Pancreas (tissue), 10 donors: ENCODE measurements at regions not wholly inside any gene's neighbourhood (a gene's known extent, or its start where the extent isn't known, plus 50 kb on each side); places are given as distances from the start of the nearest gene placed in this dataset.

ENCODE experiments used
- ATAC-seq, 4 donors: fragments of 200-7000 bp; cut with Tn5 transposase; one replicate each; pipeline versions ENCODE4 v1.8.0 to v1.9.1; 2020; ENCODE audit warnings: mild to moderate bottlenecking in 4 of 4, moderate library complexity in 4 of 4
- DNase-seq, 6 donors: peaks; one replicate each; pipeline ENCODE4 v3.0.0-alpha.2; 2020
- FAIRE-seq: peaks from 2 replicates; lab custom pipeline; 2012; peaks lifted over from hg19 to GRCh38; lab: Jason Lieb, UNC
- H3K27ac ChIP-seq, 4 donors: fragments of 200-600 bp; sonication (generic); 1 replicate in 3 of 4; 2 replicates in 1 of 4; pipeline versions ENCODE4 v1.5.0 to v1.8.0; 2020
- H3K27me3 ChIP-seq, 4 donors: fragments of 200-600 bp; one replicate each; pipeline ENCODE4 v1.8.0; 2021
- H3K36me3 ChIP-seq, 3 donors: fragments of 200-600 bp; sonication (generic) in 1 of 3; one replicate each; pipeline versions ENCODE4 v1.5.0 to v1.8.0; 2020 to 2021
- H3K4me1 ChIP-seq, 3 donors: fragments of 200-600 bp; one replicate each; pipeline ENCODE4 v1.8.0; 2021
- H3K4me3 ChIP-seq, 4 donors: fragments of 200-600 bp; sonication (generic) in 2 of 4; one replicate each; pipeline versions ENCODE4 v1.5.0 to v1.8.0; 2020 to 2021
- H3K9me3 ChIP-seq, 4 donors: fragments of 200-600 bp; one replicate each; pipeline ENCODE4 v1.8.0; 2021
- WGBS, 2 donors: extraction: QIAGEN DNeasy Blood & Tissue Kit; methylation state at CpG; one replicate each; pipeline ENCODE4 v1.1.7; 2013; 5-methylcytosine and 5-hydroxymethylcytosine counted together
- intact Hi-C, 3 donors: fragments of 100-400 bp; cut with DNase I; formaldehyde crosslinking; loops; one replicate each; pipeline versions ENCODE4 v1.11.1 to v1.14.2; 2022
- TF ChIP-seq, protein P1 (sequence below), 4 donors: fragments of 200-600 bp; sonication (generic) in 3 of 4; IDR thresholded peaks; one replicate each; pipeline versions ENCODE4 v1.5.0 to v1.8.0; 2021; ENCODE audit warnings: antibody characterized with exemption in 4 of 4
- donor health status: healthy with polysubstance abuse.
- donor health status: DM: no; HTN: no; CAD: no; lungs with moderate emphysema.
- donor health status: DM: no; HTN: no; CAD: no.
- donor health status: control.
- donor health status: control.
- donor health status: Bipolar disorder and iron deficiency.
- donor health status: DM: yes; HTN: yes; CAD: no.
- donor health status: DM: no; HTN: no; CAD: no.
- donor health status: DM: no; HTN: no; CAD: no.
- donor health status: DM: yes; HTN: yes; CAD: no.

DNA sequence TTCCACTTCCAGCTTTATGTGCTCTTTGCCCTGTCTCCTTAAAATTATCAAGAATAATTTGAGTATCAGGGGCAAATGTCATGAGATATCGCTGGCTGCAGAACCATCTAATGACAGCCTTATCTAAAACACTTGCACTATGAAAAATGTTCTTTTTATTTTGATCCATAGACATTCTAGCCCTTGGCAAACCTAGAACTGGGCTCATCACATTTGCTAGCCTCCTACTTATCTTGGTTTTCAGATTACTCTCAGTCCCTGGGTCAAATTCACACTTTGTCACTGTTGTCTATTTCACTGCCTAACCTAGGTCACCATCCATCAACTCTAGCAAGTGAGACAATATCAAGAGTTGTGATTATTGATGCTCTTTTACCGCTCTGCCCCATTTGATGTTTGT, 59.9 kb upstream of the IPO9 start:
- Histone ChIP-seq H3K9me3 (no peaks in the 10 kb centered on the region), H3K4me3 (no peak overlapping the region), H3K36me3 (no peaks in the 10 kb centered on the region), H3K4me1 (peaks cover 0 to 5% (median 0%) of the 10 kb centered on the region in 3 donors), H3K27ac (no peak overlapping the region), H3K27me3 (no peaks in the 10 kb centered on the region)
- DNase-seq (no peak), FAIRE-seq (no peak), ATAC-seq (no peak)
- intact Hi-C loops, result no loop called here
- 59 to 66% methylated on average over 2 of the region's 2 CpGs for WGBS, 2 donors
- TF ChIP-seq, protein P1, sequence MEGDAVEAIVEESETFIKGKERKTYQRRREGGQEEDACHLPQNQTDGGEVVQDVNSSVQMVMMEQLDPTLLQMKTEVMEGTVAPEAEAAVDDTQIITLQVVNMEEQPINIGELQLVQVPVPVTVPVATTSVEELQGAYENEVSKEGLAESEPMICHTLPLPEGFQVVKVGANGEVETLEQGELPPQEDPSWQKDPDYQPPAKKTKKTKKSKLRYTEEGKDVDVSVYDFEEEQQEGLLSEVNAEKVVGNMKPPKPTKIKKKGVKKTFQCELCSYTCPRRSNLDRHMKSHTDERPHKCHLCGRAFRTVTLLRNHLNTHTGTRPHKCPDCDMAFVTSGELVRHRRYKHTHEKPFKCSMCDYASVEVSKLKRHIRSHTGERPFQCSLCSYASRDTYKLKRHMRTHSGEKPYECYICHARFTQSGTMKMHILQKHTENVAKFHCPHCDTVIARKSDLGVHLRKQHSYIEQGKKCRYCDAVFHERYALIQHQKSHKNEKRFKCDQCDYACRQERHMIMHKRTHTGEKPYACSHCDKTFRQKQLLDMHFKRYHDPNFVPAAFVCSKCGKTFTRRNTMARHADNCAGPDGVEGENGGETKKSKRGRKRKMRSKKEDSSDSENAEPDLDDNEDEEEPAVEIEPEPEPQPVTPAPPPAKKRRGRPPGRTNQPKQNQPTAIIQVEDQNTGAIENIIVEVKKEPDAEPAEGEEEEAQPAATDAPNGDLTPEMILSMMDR (IDR thresholded peaks at IDR 0.05), result no peak

DNA sequence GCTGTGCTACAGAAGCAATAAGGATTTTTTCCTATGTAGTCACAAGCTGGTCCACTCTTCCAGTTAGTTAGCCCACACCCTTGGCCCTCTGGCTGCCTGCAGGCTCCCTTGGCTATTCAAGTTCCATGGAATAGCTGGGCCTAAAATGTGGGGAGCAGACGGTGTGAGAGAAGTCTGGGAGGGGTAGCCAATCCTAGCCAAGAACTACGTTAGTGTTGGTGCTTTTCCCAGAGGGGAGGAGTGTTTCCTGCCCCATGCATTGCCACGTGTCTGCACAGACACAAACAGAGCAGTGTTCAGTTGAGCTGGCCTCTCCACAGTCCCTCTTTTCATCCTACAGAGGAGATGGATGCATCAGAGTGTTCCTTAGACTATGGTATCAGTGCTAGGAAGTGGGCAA, 59.0 kb upstream of the IPO9 start:
- Histone ChIP-seq H3K27ac (no peak overlapping the region), H3K27me3 (no peaks in the 10 kb centered on the region), H3K4me3 (no peak overlapping the region), H3K36me3 (no peaks in the 10 kb centered on the region), H3K9me3 (no peaks in the 10 kb centered on the region), H3K4me1 (peaks cover 0 to 5% (median 0%) of the 10 kb centered on the region in 3 donors)
- intact Hi-C loops, result no loop called here
- no peak for DNase-seq
- TF ChIP-seq, protein P1 (IDR thresholded peaks at IDR 0.05), result no peak
- 49 to 65% methylated on average over 3 of the region's 3 CpGs for WGBS, 2 donors
- no peak for FAIRE-seq
- peak in 3 of 4 donors; percentile 30 to 49 (median 34) for ATAC-seq

DNA sequence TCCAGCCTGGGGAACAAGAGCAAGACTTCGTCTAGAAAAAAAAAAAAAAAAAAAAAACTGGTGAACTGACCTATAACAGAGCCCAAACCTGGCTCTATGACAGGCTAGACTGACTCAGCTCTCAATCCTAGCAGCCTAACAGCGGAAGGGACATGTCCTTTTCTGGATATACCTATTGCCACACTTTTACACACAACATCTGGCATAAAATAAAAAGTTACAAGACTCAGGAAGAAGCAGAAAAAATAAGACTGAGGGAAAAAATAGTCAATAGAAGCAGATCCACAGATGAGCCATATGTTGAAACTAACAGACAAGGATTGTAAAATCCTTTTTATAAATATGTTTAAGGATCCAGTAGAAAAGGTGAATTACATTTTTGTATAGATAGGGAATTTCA, 57.5 kb upstream of the IPO9 start:
- WGBS, 2 donors, result 94 to 95% methylated on average over 2 of the region's 2 CpGs
- Histone ChIP-seq H3K4me1 (peaks cover 0 to 5% (median 0%) of the 10 kb centered on the region in 3 donors), H3K27ac (no peak overlapping the region), H3K36me3 (no peaks in the 10 kb centered on the region), H3K4me3 (no peak overlapping the region), H3K27me3 (no peaks in the 10 kb centered on the region), H3K9me3 (no peaks in the 10 kb centered on the region)
- no peak for DNase-seq
- FAIRE-seq, result no peak
- TF ChIP-seq, protein P1 (IDR thresholded peaks at IDR 0.05), result no peak
- intact Hi-C loops, result no loop called here
- no peak for ATAC-seq

DNA sequence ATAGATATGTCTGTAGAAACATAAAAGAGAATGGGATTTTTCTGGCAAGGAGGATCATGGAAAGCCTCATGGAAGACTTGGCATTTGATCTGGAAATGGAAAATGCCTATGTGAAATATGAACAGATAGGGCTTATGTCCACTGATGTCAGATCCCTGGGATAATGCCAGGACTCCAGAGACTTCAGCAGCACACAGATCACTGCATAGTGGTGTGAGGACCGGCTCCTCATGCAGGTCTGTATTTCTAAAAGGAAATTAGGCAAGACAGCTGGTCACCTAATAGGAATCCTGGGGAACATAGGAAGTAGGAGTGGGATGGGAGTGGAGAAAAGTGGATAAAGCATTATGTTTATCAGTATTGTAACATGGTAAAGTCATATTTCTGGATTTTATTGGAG, 56.8 kb upstream of the IPO9 start:
- Histone ChIP-seq H3K27me3 (no peaks in the 10 kb centered on the region), H3K27ac (no peak overlapping the region), H3K9me3 (no peaks in the 10 kb centered on the region), H3K4me3 (no peak overlapping the region), H3K4me1 (peaks cover 0 to 5% (median 0%) of the 10 kb centered on the region in 3 donors), H3K36me3 (no peaks in the 10 kb centered on the region)
- no peak for DNase-seq
- TF ChIP-seq, protein P1 (IDR thresholded peaks at IDR 0.05), result no peak
- no peak for ATAC-seq
- 92 to 95% methylated on average over 1 of the region's 1 CpG for whole genome bisulfite sequencing, 2 donors
- no peak for FAIRE-seq
- intact Hi-C loops, result no loop called here

DNA sequence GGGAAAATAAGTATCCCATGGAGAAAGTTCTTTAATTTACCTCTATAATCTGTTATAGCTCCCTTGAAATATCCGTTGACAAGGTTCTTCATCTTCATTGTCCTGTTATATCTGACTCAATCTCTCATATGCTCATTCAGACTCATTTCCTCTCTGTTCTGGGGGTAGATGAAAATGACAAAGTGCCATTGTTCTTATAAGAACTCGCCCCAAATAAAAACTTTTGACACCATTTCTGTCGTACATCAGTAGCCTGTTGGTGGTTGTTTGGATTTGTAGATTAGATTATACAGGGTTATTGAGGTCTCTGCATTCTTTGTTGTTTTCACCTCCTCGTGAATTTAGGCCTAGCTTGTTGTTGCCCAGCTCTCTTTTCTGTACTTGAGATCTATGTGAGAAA, 55.2 kb upstream of the IPO9 start:
- no peaks in the 10 kb centered on the region for H3K9me3 ChIP-seq
- H3K27me3 ChIP-seq, result no peaks in the 10 kb centered on the region
- no peak for FAIRE-seq
- peaks cover 0 to 3% (median 0%) of the 10 kb centered on the region in 3 donors for H3K4me1 ChIP-seq
- TF ChIP-seq, protein P1 (IDR thresholded peaks at IDR 0.05), result no peak
- no peaks in the 10 kb centered on the region for H3K36me3 ChIP-seq
- ATAC-seq, result no peak
- no peak overlapping the region for H3K27ac ChIP-seq
- no peak for DNase-seq
- WGBS, 2 donors, result 76 to 83% methylated on average over 4 of the region's 4 CpGs
- intact Hi-C loops, result no loop called here
- no peak overlapping the region for H3K4me3 ChIP-seq
